H1 (cell line): ENCODE measurements at regions not wholly inside any gene's neighbourhood (a gene's known extent, or its start where the extent isn't known, plus 50 kb on each side); places are given as distances from the start of the nearest gene placed in this dataset.

Experiments used
- CTCF ChIA-PET: fragments of 300-600 bp; sonication (Branson Sonifier 250); formaldehyde crosslinking; loops from one replicate; lab custom pipeline; 2021; ENCODE audit not compliant: partially characterized antibody; lab: Charles Lee
- POLR2A ChIA-PET: fragments of 300-600 bp; sonication (Branson Sonifier 250); formaldehyde crosslinking; loops from one replicate; lab custom pipeline; 2021; ENCODE audit warnings: inconsistent platforms; ENCODE audit not compliant: partially characterized antibody; lab: Charles Lee
- DNase-seq, 2 experiments: peaks; one replicate each; pipeline versions ENCODE4 v3.0.0 to v3.0.0-alpha.2; 2010 to 2022; ENCODE audit warnings: low spot score in 2 of 2, low read depth in 1 of 2, mixed read lengths in 1 of 2
- FAIRE-seq: peaks from 2 replicates; lab custom pipeline; 2011; peaks lifted over from hg19 to GRCh38; lab: Jason Lieb, UNC
- H2AFZ ChIP-seq: 2 replicates; pipeline ENCODE4 v1.8.1; 2012; ENCODE audit warnings: low read length, inconsistent platforms
- H2AK5ac ChIP-seq: 2 replicates; pipeline ENCODE4 v1.6.1; 2013; ENCODE audit warnings: low read depth, low read length
- H2BK120ac ChIP-seq: replicated peaks from 2 replicates; pipeline ENCODE3; 2013; ENCODE audit warnings: low read depth, low read length, inconsistent platforms
- H2BK12ac ChIP-seq: 2 replicates; pipeline ENCODE4 v1.6.1; 2013; ENCODE audit warnings: low read depth, low read length
- H2BK15ac ChIP-seq: 2 replicates; pipeline ENCODE4 v1.6.1; 2013; ENCODE audit warnings: low read length
- H2BK20ac ChIP-seq: 2 replicates; pipeline ENCODE4 v1.6.1; 2013; ENCODE audit warnings: low read length
- H2BK5ac ChIP-seq: 2 replicates; pipeline ENCODE4 v1.6.1; 2013; ENCODE audit warnings: low read depth, low read length
- H3K14ac ChIP-seq: 2 replicates; pipeline ENCODE4 v1.6.1; 2013; ENCODE audit warnings: inconsistent platforms; ENCODE audit not compliant: insufficient read length
- H3K18ac ChIP-seq: 2 replicates; pipeline ENCODE4 v1.6.1; 2013; ENCODE audit warnings: low read length; ENCODE audit errors: extremely low read depth
- H3K23ac ChIP-seq: 2 replicates; pipeline ENCODE4 v1.6.1; 2013; ENCODE audit warnings: inconsistent platforms; ENCODE audit not compliant: insufficient read length
- H3K23me2 ChIP-seq: 2 replicates; pipeline ENCODE4 v1.6.1; 2013; ENCODE audit warnings: low read depth, low read length
- H3K27ac ChIP-seq: 2 replicates; pipeline ENCODE4 v1.6.1; 2011; ENCODE audit warnings: low read depth, low read length, inconsistent platforms
- H3K27me3 ChIP-seq, 4 experiments: replicated peaks in 1 of 4; 1 replicate in 1 of 4; 2 replicates in 3 of 4; pipeline versions ENCODE4 v1.6.1 to v1.8.1; 2011 to 2013; ENCODE audit warnings: low read length in 3 of 4, mild to moderate bottlenecking in 3 of 4, inconsistent platforms in 2 of 4, mixed read lengths in 2 of 4, moderate library complexity in 1 of 4; ENCODE audit not compliant: control insufficient read depth in 3 of 4, insufficient read depth in 3 of 4; ENCODE audit errors: extremely low read depth in 1 of 4
- H3K36me3 ChIP-seq, 4 experiments: 2 replicates each; pipeline versions ENCODE4 v1.6.1 to v1.8.1; 2011 to 2013; ENCODE audit warnings: mild to moderate bottlenecking in 4 of 4, low read length in 3 of 4, moderate library complexity in 2 of 4, control low read depth in 1 of 4, inconsistent platforms in 1 of 4; ENCODE audit not compliant: insufficient read depth in 4 of 4, control insufficient read depth in 2 of 4
- H3K4ac ChIP-seq: replicated peaks from 2 replicates; pipeline ENCODE3; 2013; ENCODE audit warnings: low read length, low read depth, mixed read lengths, inconsistent platforms; ENCODE audit not compliant: insufficient read length
- H3K4me1 ChIP-seq, 4 experiments: replicated peaks in 1 of 4; 1 replicate in 1 of 4; 2 replicates in 3 of 4; pipeline versions ENCODE4 v1.6.1 to v1.8.1; 2011 to 2013; ENCODE audit warnings: low read length in 3 of 4, inconsistent platforms in 2 of 4, mixed read lengths in 1 of 4; ENCODE audit not compliant: insufficient read depth in 4 of 4, control insufficient read depth in 3 of 4
- H3K4me2 ChIP-seq, 2 experiments: 2 replicates each; pipeline versions ENCODE4 v1.6.1 to v1.8.1; 2011 to 2013; ENCODE audit warnings: low read depth in 2 of 2, low read length in 2 of 2, control low read depth in 1 of 2, inconsistent platforms in 1 of 2, mild to moderate bottlenecking in 1 of 2; ENCODE audit not compliant: insufficient read depth in 1 of 2
- H3K4me3 ChIP-seq, 4 experiments: fragments of 200-600, 300-600 bp in 1 of 4; sonication (generic), shearing (Covaris generic), sonication (Bioruptor Twin) in 1 of 4; 2 replicates each; pipeline versions ENCODE4 v1.5.1 to v1.8.1; 2011 to 2016; ENCODE audit warnings: low read length in 4 of 4, low read depth in 3 of 4, control low read depth in 2 of 4, inconsistent platforms in 2 of 4, mild to moderate bottlenecking in 2 of 4, mixed read lengths in 1 of 4, moderate library complexity in 1 of 4; ENCODE audit not compliant: insufficient read depth in 2 of 4; ENCODE audit errors: extremely low read depth in 1 of 4
- H3K56ac ChIP-seq: replicated peaks from 2 replicates; pipeline ENCODE3; 2013; ENCODE audit warnings: low read depth, mild to moderate bottlenecking, mixed read lengths, low read length, inconsistent platforms; ENCODE audit not compliant: insufficient read length
- H3K79me1 ChIP-seq: 2 replicates; pipeline ENCODE4 v1.6.1; 2013; ENCODE audit warnings: low read depth, low read length, control low read depth
- H3K79me2 ChIP-seq, 2 experiments: 2 replicates each; pipeline versions ENCODE4 v1.6.1 to v1.8.1; 2012 to 2013; ENCODE audit warnings: low read length in 2 of 2, mild to moderate bottlenecking in 2 of 2, inconsistent platforms in 1 of 2; ENCODE audit not compliant: insufficient read depth in 2 of 2, control insufficient read depth in 1 of 2
- H3K9ac ChIP-seq, 4 experiments: replicated peaks in 1 of 4; 1 replicate in 1 of 4; 2 replicates in 3 of 4; pipeline versions ENCODE4 v1.6.1 to v1.8.1; 2011 to 2013; ENCODE audit warnings: low read depth in 3 of 4, low read length in 3 of 4, control low read depth in 2 of 4, mild to moderate bottlenecking in 2 of 4, moderate library complexity in 2 of 4, inconsistent platforms in 1 of 4; ENCODE audit errors: extremely low read depth in 1 of 4
- H3K9me3 ChIP-seq, 2 experiments: 2 replicates each; pipeline versions ENCODE4 v1.6.1 to v1.8.1; 2012 to 2013; ENCODE audit warnings: mild to moderate bottlenecking in 2 of 2, moderate library complexity in 2 of 2, control low read depth in 1 of 2, inconsistent platforms in 1 of 2, low read depth in 1 of 2, low read length in 1 of 2, mixed read lengths in 1 of 2; ENCODE audit not compliant: insufficient read depth in 2 of 2
- H4K20me1 ChIP-seq, 2 experiments: replicated peaks in 1 of 2; 2 replicates each; pipeline versions ENCODE3 to v1.8.1; 2011 to 2013; ENCODE audit warnings: inconsistent platforms in 2 of 2, low read length in 2 of 2, mild to moderate bottlenecking in 1 of 2; ENCODE audit not compliant: insufficient read depth in 2 of 2, control insufficient read depth in 1 of 2
- H4K5ac ChIP-seq: 2 replicates; pipeline ENCODE4 v1.6.1; 2013; ENCODE audit warnings: low read length, low read depth, mixed read lengths, inconsistent platforms; ENCODE audit not compliant: insufficient read length
- H4K8ac ChIP-seq: 2 replicates; pipeline ENCODE4 v1.8.0; 2013; ENCODE audit warnings: mild to moderate bottlenecking, moderate library complexity, low read length, inconsistent platforms; ENCODE audit not compliant: insufficient read depth; ENCODE audit errors: extremely low read depth
- H4K91ac ChIP-seq: replicated peaks from 2 replicates; pipeline ENCODE3; 2013; ENCODE audit warnings: low read length, mixed read lengths, inconsistent platforms; ENCODE audit not compliant: insufficient read length
- CBX8 ChIP-seq: fragments of 300-800, 300-1000 bp; sonication (generic); IDR thresholded peaks from 2 replicates; pipeline ENCODE4 v1.7.1; 2016; ENCODE audit warnings: low read depth, low read length, borderline replicate concordance
- CTBP2 ChIP-seq: IDR thresholded peaks from 2 replicates; pipeline ENCODE4 v1.7.0; 2011; ENCODE audit warnings: borderline replicate concordance, mild to moderate bottlenecking, moderate library complexity, mixed read lengths, low read length; ENCODE audit not compliant: insufficient read depth, insufficient read length
- HDAC2 ChIP-seq, 2 experiments: fragments of 300-600 bp in 1 of 2; sonication (generic) in 1 of 2; IDR thresholded peaks; 2 replicates each; pipeline ENCODE4 v1.6.1; 2011 to 2012; ENCODE audit warnings: low read depth in 2 of 2, low read length in 2 of 2, mild to moderate bottlenecking in 2 of 2, moderate library complexity in 2 of 2, borderline replicate concordance in 1 of 2, inconsistent platforms in 1 of 2
- JUN ChIP-seq: IDR thresholded peaks from 2 replicates; pipeline ENCODE4 v1.6.1; 2011; ENCODE audit warnings: low read depth, mild to moderate bottlenecking, improper control_type of control experiment, low read length
- KDM1A ChIP-seq: fragments of 200-600, 300-600 bp; sonication (generic); IDR thresholded peaks from 2 replicates; pipeline ENCODE4 v1.7.1; 2016; ENCODE audit warnings: mild to moderate bottlenecking, low read length, borderline replicate concordance
- KDM4A ChIP-seq: IDR thresholded peaks from one replicate; pipeline ENCODE4 v1.7.1; 2012; ENCODE audit warnings: low read depth, mild to moderate bottlenecking, moderate library complexity, low read length, inconsistent platforms; ENCODE audit not compliant: severe bottlenecking
- KDM5A ChIP-seq: fragments of 200-600 bp; IDR thresholded peaks from 2 replicates; pipeline ENCODE4 v1.7.1; 2012; ENCODE audit warnings: mild to moderate bottlenecking, low read length, inconsistent platforms, mixed read lengths
- MAX ChIP-seq: IDR thresholded peaks from 2 replicates; pipeline ENCODE4 v1.6.1; 2012; ENCODE audit warnings: inconsistent platforms
- NANOG ChIP-seq: IDR thresholded peaks from 2 replicates; pipeline ENCODE4 v1.6.1; 2011; ENCODE audit warnings: low read length, low read depth, mild to moderate bottlenecking, inconsistent platforms; ENCODE audit not compliant: insufficient read depth, poor library complexity, severe bottlenecking
- PHF8 ChIP-seq: fragments of 200-600 bp; sonication (generic); conservative IDR thresholded peaks from 2 replicates; pipeline ENCODE4 v1.7.1; 2012; ENCODE audit warnings: low read depth, mild to moderate bottlenecking, inconsistent platforms, low read length, moderate library complexity
- RAD21 ChIP-seq, 2 experiments: IDR thresholded peaks in 1 of 2; conservative IDR thresholded peaks in 1 of 2; 2 replicates each; pipeline ENCODE4 v1.6.1; 2011; ENCODE audit warnings: low read depth in 2 of 2, low read length in 2 of 2, improper control_type of control experiment in 1 of 2, inconsistent platforms in 1 of 2, mild to moderate bottlenecking in 1 of 2, moderate library complexity in 1 of 2
- RXRA ChIP-seq: IDR thresholded peaks from 2 replicates; pipeline ENCODE4 v1.6.1; 2011; ENCODE audit warnings: low read depth, mild to moderate bottlenecking, low read length, moderate library complexity; ENCODE audit not compliant: insufficient read depth
- YY1 ChIP-seq: IDR thresholded peaks from 2 replicates; pipeline ENCODE4 v1.6.1; 2011; ENCODE audit warnings: low read depth, mild to moderate bottlenecking, low read length
- WGBS, 2 experiments: shearing (Covaris generic) in 1 of 2; methylation state at CpG; one replicate each; pipeline versions ENCODE4 v1.1.6 to v1.1.7; 2013 to 2015; ENCODE audit warnings: low lambda C conversion rate in 2 of 2, mixed read lengths in 2 of 2, inconsistent platforms in 1 of 2, low coverage in 1 of 2, missing lambda C conversion rate in 1 of 2; ENCODE audit not compliant: insufficient replicate concordance in 2 of 2, insufficient coverage in 1 of 2, insufficient read length in 1 of 2; ENCODE audit errors: extremely low coverage in 1 of 2, missing lambda C conversion rate in 1 of 2; 5-methylcytosine and 5-hydroxymethylcytosine counted together

DNA sequence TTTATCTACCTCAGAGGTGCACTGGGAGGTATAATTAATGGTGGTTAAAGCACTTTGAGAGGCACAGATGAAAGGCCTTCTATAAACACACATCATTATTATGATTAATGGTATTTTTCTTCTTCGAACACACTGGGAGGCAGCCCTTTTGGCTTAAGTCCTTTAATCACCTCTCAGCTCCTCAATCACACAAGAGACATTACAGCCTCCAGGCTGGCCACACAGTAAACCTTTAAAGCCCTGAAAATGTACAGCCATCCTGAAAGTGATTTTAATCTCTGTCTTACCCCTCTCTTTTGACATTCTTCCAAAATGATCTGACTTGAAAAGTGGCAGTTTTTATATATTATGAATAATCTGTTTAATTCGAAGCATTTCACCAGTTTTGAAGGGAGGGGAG is 54.3 kb upstream of the VSTM5 start:
- Histone ChIP-seq H4K91ac (no peak overlapping the region), H4K20me1 (no peaks in the 10 kb centered on the region), H3K23ac (no peak overlapping the region), H3K9me3 (no peaks in the 10 kb centered on the region), H2AFZ (no peak overlapping the region), H3K14ac (no peak overlapping the region), H3K56ac (no peak overlapping the region), H2BK15ac (no peak overlapping the region), H3K79me2 (no peaks in the 10 kb centered on the region), H2BK5ac (no peak overlapping the region), H2BK20ac (no peak overlapping the region), H3K27ac (no peak overlapping the region), H3K27me3 (no peaks in the 10 kb centered on the region), H2BK12ac (no peak overlapping the region), H3K4me1 (peaks cover 0 to 5% (median 2%) of the 10 kb centered on the region in 4 experiments; a peak in 2 of 7 replicates), H3K4me3 (no peak overlapping the region), H3K36me3 (no peaks in the 10 kb centered on the region), H4K8ac (no peak overlapping the region), H4K5ac (no peak overlapping the region), H2AK5ac (no peak overlapping the region), H2BK120ac (no peak overlapping the region), H3K4ac (no peak overlapping the region), H3K18ac (no peak overlapping the region), H3K23me2 (no peaks in the 10 kb centered on the region), H3K79me1 (no peaks in the 10 kb centered on the region), H3K4me2 (no peak overlapping the region), H3K9ac (no peak overlapping the region)
- POLR2A ChIA-PET = no interaction called here
- DNase-seq = no peak
- 74% methylated on average over 2 of the region's 2 CpGs; no CpG with 5 or more reads in 1 of the 2 experiments for WGBS, 2 experiments
- FAIRE-seq = no peak
- CTCF ChIA-PET = interaction anchor here (0.6 to 4.3 kb wide), 11 partner anchors 9 to 670 kb away, joined by 3 to 30 read pairs (median 4); no protein-coding TSS in a partner anchor
- no peak for TF ChIP-seq KDM4A
- no peak for TF ChIP-seq KDM5A
- no peak for TF ChIP-seq CTBP2
- no peak for TF ChIP-seq HDAC2 (IDR thresholded peaks at IDR 0.05; ENCODE audit: borderline replicate concordance in 1 of 2, low read depth in 2 of 2, low read length in 2 of 2)
- TF ChIP-seq CBX8 = no peak
- no peak for TF ChIP-seq RAD21 (IDR thresholded peaks at IDR 0.05 in 1 of 2, conservative IDR thresholded peaks at IDR 0.05 in 1 of 2; ENCODE audit: low read depth in 2 of 2, low read length in 2 of 2)
- no peak for TF ChIP-seq JUN
- TF ChIP-seq RXRA = no peak
- no peak for TF ChIP-seq YY1
- no peak for TF ChIP-seq PHF8
- TF ChIP-seq NANOG = no peak
- no peak for TF ChIP-seq KDM1A
- TF ChIP-seq MAX = no peak
